H1 (cell line): ENCODE measurements at regions not wholly inside any gene's neighbourhood (a gene's known extent, or its start where the extent isn't known, plus 50 kb on each side); places are given as distances from the start of the nearest gene placed in this dataset.

Experiments
- CTCF ChIA-PET: fragments of 300-600 bp; sonication (Branson Sonifier 250); formaldehyde crosslinking; loops from one replicate; lab custom pipeline; 2021; ENCODE audit not compliant: partially characterized antibody; lab: Charles Lee
- POLR2A ChIA-PET: fragments of 300-600 bp; sonication (Branson Sonifier 250); formaldehyde crosslinking; loops from one replicate; lab custom pipeline; 2021; ENCODE audit warnings: inconsistent platforms; ENCODE audit not compliant: partially characterized antibody; lab: Charles Lee
- DNase-seq, 2 experiments: peaks; one replicate each; pipeline versions ENCODE4 v3.0.0 to v3.0.0-alpha.2; 2010 to 2022; ENCODE audit warnings: low spot score in 2 of 2, low read depth in 1 of 2, mixed read lengths in 1 of 2
- FAIRE-seq: peaks from 2 replicates; lab custom pipeline; 2011; peaks lifted over from hg19 to GRCh38; lab: Jason Lieb, UNC
- H2AFZ ChIP-seq: 2 replicates; pipeline ENCODE4 v1.8.1; 2012; ENCODE audit warnings: low read length, inconsistent platforms
- H2AK5ac ChIP-seq: 2 replicates; pipeline ENCODE4 v1.6.1; 2013; ENCODE audit warnings: low read depth, low read length
- H2BK120ac ChIP-seq: replicated peaks from 2 replicates; pipeline ENCODE3; 2013; ENCODE audit warnings: low read depth, low read length, inconsistent platforms
- H2BK12ac ChIP-seq: 2 replicates; pipeline ENCODE4 v1.6.1; 2013; ENCODE audit warnings: low read depth, low read length
- H2BK15ac ChIP-seq: 2 replicates; pipeline ENCODE4 v1.6.1; 2013; ENCODE audit warnings: low read length
- H2BK20ac ChIP-seq: 2 replicates; pipeline ENCODE4 v1.6.1; 2013; ENCODE audit warnings: low read length
- H2BK5ac ChIP-seq: 2 replicates; pipeline ENCODE4 v1.6.1; 2013; ENCODE audit warnings: low read depth, low read length
- H3K14ac ChIP-seq: 2 replicates; pipeline ENCODE4 v1.6.1; 2013; ENCODE audit warnings: inconsistent platforms; ENCODE audit not compliant: insufficient read length
- H3K18ac ChIP-seq: 2 replicates; pipeline ENCODE4 v1.6.1; 2013; ENCODE audit warnings: low read length; ENCODE audit errors: extremely low read depth
- H3K23ac ChIP-seq: 2 replicates; pipeline ENCODE4 v1.6.1; 2013; ENCODE audit warnings: inconsistent platforms; ENCODE audit not compliant: insufficient read length
- H3K23me2 ChIP-seq: 2 replicates; pipeline ENCODE4 v1.6.1; 2013; ENCODE audit warnings: low read depth, low read length
- H3K27ac ChIP-seq: 2 replicates; pipeline ENCODE4 v1.6.1; 2011; ENCODE audit warnings: low read depth, low read length, inconsistent platforms
- H3K27me3 ChIP-seq, 4 experiments: replicated peaks in 1 of 4; 1 replicate in 1 of 4; 2 replicates in 3 of 4; pipeline versions ENCODE4 v1.6.1 to v1.8.1; 2011 to 2013; ENCODE audit warnings: low read length in 3 of 4, mild to moderate bottlenecking in 3 of 4, inconsistent platforms in 2 of 4, mixed read lengths in 2 of 4, moderate library complexity in 1 of 4; ENCODE audit not compliant: control insufficient read depth in 3 of 4, insufficient read depth in 3 of 4; ENCODE audit errors: extremely low read depth in 1 of 4
- H3K36me3 ChIP-seq, 4 experiments: 2 replicates each; pipeline versions ENCODE4 v1.6.1 to v1.8.1; 2011 to 2013; ENCODE audit warnings: mild to moderate bottlenecking in 4 of 4, low read length in 3 of 4, moderate library complexity in 2 of 4, control low read depth in 1 of 4, inconsistent platforms in 1 of 4; ENCODE audit not compliant: insufficient read depth in 4 of 4, control insufficient read depth in 2 of 4
- H3K4ac ChIP-seq: replicated peaks from 2 replicates; pipeline ENCODE3; 2013; ENCODE audit warnings: low read length, low read depth, mixed read lengths, inconsistent platforms; ENCODE audit not compliant: insufficient read length
- H3K4me1 ChIP-seq, 4 experiments: replicated peaks in 1 of 4; 1 replicate in 1 of 4; 2 replicates in 3 of 4; pipeline versions ENCODE4 v1.6.1 to v1.8.1; 2011 to 2013; ENCODE audit warnings: low read length in 3 of 4, inconsistent platforms in 2 of 4, mixed read lengths in 1 of 4; ENCODE audit not compliant: insufficient read depth in 4 of 4, control insufficient read depth in 3 of 4
- H3K4me2 ChIP-seq, 2 experiments: 2 replicates each; pipeline versions ENCODE4 v1.6.1 to v1.8.1; 2011 to 2013; ENCODE audit warnings: low read depth in 2 of 2, low read length in 2 of 2, control low read depth in 1 of 2, inconsistent platforms in 1 of 2, mild to moderate bottlenecking in 1 of 2; ENCODE audit not compliant: insufficient read depth in 1 of 2
- H3K4me3 ChIP-seq, 4 experiments: fragments of 200-600, 300-600 bp in 1 of 4; sonication (generic), shearing (Covaris generic), sonication (Bioruptor Twin) in 1 of 4; 2 replicates each; pipeline versions ENCODE4 v1.5.1 to v1.8.1; 2011 to 2016; ENCODE audit warnings: low read length in 4 of 4, low read depth in 3 of 4, control low read depth in 2 of 4, inconsistent platforms in 2 of 4, mild to moderate bottlenecking in 2 of 4, mixed read lengths in 1 of 4, moderate library complexity in 1 of 4; ENCODE audit not compliant: insufficient read depth in 2 of 4; ENCODE audit errors: extremely low read depth in 1 of 4
- H3K56ac ChIP-seq: replicated peaks from 2 replicates; pipeline ENCODE3; 2013; ENCODE audit warnings: low read depth, mild to moderate bottlenecking, mixed read lengths, low read length, inconsistent platforms; ENCODE audit not compliant: insufficient read length
- H3K79me1 ChIP-seq: 2 replicates; pipeline ENCODE4 v1.6.1; 2013; ENCODE audit warnings: low read depth, low read length, control low read depth
- H3K79me2 ChIP-seq, 2 experiments: 2 replicates each; pipeline versions ENCODE4 v1.6.1 to v1.8.1; 2012 to 2013; ENCODE audit warnings: low read length in 2 of 2, mild to moderate bottlenecking in 2 of 2, inconsistent platforms in 1 of 2; ENCODE audit not compliant: insufficient read depth in 2 of 2, control insufficient read depth in 1 of 2
- H3K9ac ChIP-seq, 4 experiments: replicated peaks in 1 of 4; 1 replicate in 1 of 4; 2 replicates in 3 of 4; pipeline versions ENCODE4 v1.6.1 to v1.8.1; 2011 to 2013; ENCODE audit warnings: low read depth in 3 of 4, low read length in 3 of 4, control low read depth in 2 of 4, mild to moderate bottlenecking in 2 of 4, moderate library complexity in 2 of 4, inconsistent platforms in 1 of 4; ENCODE audit errors: extremely low read depth in 1 of 4
- H3K9me3 ChIP-seq, 2 experiments: 2 replicates each; pipeline versions ENCODE4 v1.6.1 to v1.8.1; 2012 to 2013; ENCODE audit warnings: mild to moderate bottlenecking in 2 of 2, moderate library complexity in 2 of 2, control low read depth in 1 of 2, inconsistent platforms in 1 of 2, low read depth in 1 of 2, low read length in 1 of 2, mixed read lengths in 1 of 2; ENCODE audit not compliant: insufficient read depth in 2 of 2
- H4K20me1 ChIP-seq, 2 experiments: replicated peaks in 1 of 2; 2 replicates each; pipeline versions ENCODE3 to v1.8.1; 2011 to 2013; ENCODE audit warnings: inconsistent platforms in 2 of 2, low read length in 2 of 2, mild to moderate bottlenecking in 1 of 2; ENCODE audit not compliant: insufficient read depth in 2 of 2, control insufficient read depth in 1 of 2
- H4K5ac ChIP-seq: 2 replicates; pipeline ENCODE4 v1.6.1; 2013; ENCODE audit warnings: low read length, low read depth, mixed read lengths, inconsistent platforms; ENCODE audit not compliant: insufficient read length
- H4K8ac ChIP-seq: 2 replicates; pipeline ENCODE4 v1.8.0; 2013; ENCODE audit warnings: mild to moderate bottlenecking, moderate library complexity, low read length, inconsistent platforms; ENCODE audit not compliant: insufficient read depth; ENCODE audit errors: extremely low read depth
- H4K91ac ChIP-seq: replicated peaks from 2 replicates; pipeline ENCODE3; 2013; ENCODE audit warnings: low read length, mixed read lengths, inconsistent platforms; ENCODE audit not compliant: insufficient read length
- CBX5 ChIP-seq: fragments of 300-800, 300-1000 bp; sonication (generic); IDR thresholded peaks from 2 replicates; pipeline ENCODE4 v1.7.1; 2016; ENCODE audit warnings: antibody characterized with exemption, low read length, low read depth
- CBX8 ChIP-seq: fragments of 300-800, 300-1000 bp; sonication (generic); IDR thresholded peaks from 2 replicates; pipeline ENCODE4 v1.7.1; 2016; ENCODE audit warnings: low read depth, low read length, borderline replicate concordance
- EGR1 ChIP-seq: IDR thresholded peaks from 2 replicates; pipeline ENCODE4 v1.6.1; 2011; ENCODE audit warnings: low read depth, low read length, borderline replicate concordance
- GABPA ChIP-seq: IDR thresholded peaks from 2 replicates; pipeline ENCODE4 v1.6.1; 2011; ENCODE audit warnings: mild to moderate bottlenecking, low read length, moderate library complexity, borderline replicate concordance; ENCODE audit not compliant: insufficient read depth
- HDAC6 ChIP-seq: IDR thresholded peaks from one replicate; pipeline ENCODE4 v1.7.1; 2012; ENCODE audit warnings: low read depth, mild to moderate bottlenecking, inconsistent platforms, low read length, moderate library complexity
- JUND ChIP-seq: IDR thresholded peaks from 2 replicates; pipeline ENCODE4 v1.6.1; 2011; ENCODE audit warnings: mild to moderate bottlenecking, improper control_type of control experiment, low read length
- KDM5A ChIP-seq: fragments of 200-600 bp; IDR thresholded peaks from 2 replicates; pipeline ENCODE4 v1.7.1; 2012; ENCODE audit warnings: mild to moderate bottlenecking, low read length, inconsistent platforms, mixed read lengths
- MAFK ChIP-seq: IDR thresholded peaks from 2 replicates; pipeline ENCODE4 v1.6.1; 2012; ENCODE audit warnings: low read depth, mild to moderate bottlenecking, improper control_type of control experiment, low read length
- NANOG ChIP-seq: IDR thresholded peaks from 2 replicates; pipeline ENCODE4 v1.6.1; 2011; ENCODE audit warnings: low read length, low read depth, mild to moderate bottlenecking, inconsistent platforms; ENCODE audit not compliant: insufficient read depth, poor library complexity, severe bottlenecking
- SP1 ChIP-seq: IDR thresholded peaks from 2 replicates; pipeline ENCODE4 v1.6.1; 2011; ENCODE audit warnings: low read depth, low read length
- SP2 ChIP-seq: IDR thresholded peaks from 2 replicates; pipeline ENCODE4 v1.6.1; 2012; ENCODE audit warnings: mild to moderate bottlenecking, low read length, inconsistent platforms
- SRF ChIP-seq: IDR thresholded peaks from 2 replicates; pipeline ENCODE4 v1.6.1; 2011; ENCODE audit warnings: mild to moderate bottlenecking, low read depth, low read length, moderate library complexity
- TAF1 ChIP-seq: IDR thresholded peaks from 2 replicates; pipeline ENCODE4 v1.6.1; 2011; ENCODE audit warnings: mild to moderate bottlenecking, low read depth, low read length
- ZNF274 ChIP-seq: IDR thresholded peaks from 2 replicates; pipeline ENCODE4 v1.7.0; 2012; ENCODE audit warnings: low read length, borderline replicate concordance; ENCODE audit errors: extremely low read depth
- WGBS, 2 experiments: shearing (Covaris generic) in 1 of 2; methylation state at CpG; one replicate each; pipeline versions ENCODE4 v1.1.6 to v1.1.7; 2013 to 2015; ENCODE audit warnings: low lambda C conversion rate in 2 of 2, mixed read lengths in 2 of 2, inconsistent platforms in 1 of 2, low coverage in 1 of 2, missing lambda C conversion rate in 1 of 2; ENCODE audit not compliant: insufficient replicate concordance in 2 of 2, insufficient coverage in 1 of 2, insufficient read length in 1 of 2; ENCODE audit errors: extremely low coverage in 1 of 2, missing lambda C conversion rate in 1 of 2; 5-methylcytosine and 5-hydroxymethylcytosine counted together

GRCh38 chr14:30156571-30156970 lies 228.9 kb upstream of the PRKD1 start:
- no peak overlapping the region for H2BK5ac ChIP-seq
- ChIA-PET CTCF (interaction anchor here (0.9 to 1.7 kb wide), 8 partner anchors 9 to 575 kb away, joined by 3 to 4 read pairs (median 3); no protein-coding TSS in a partner anchor), POLR2A (interaction anchor here (1.2 kb wide), 1 partner anchor 14 kb away, joined by 3 read pairs; no protein-coding TSS in a partner anchor)
- no peaks in the 10 kb centered on the region; a peak in 1 of 7 replicates for H3K4me1 ChIP-seq
- FAIRE-seq = no peak
- H3K9me3 ChIP-seq = no peaks in the 10 kb centered on the region
- no peaks in the 10 kb centered on the region for H3K36me3 ChIP-seq
- H3K27me3 ChIP-seq = peaks cover 0 to 4% (median 0%) of the 10 kb centered on the region in 4 experiments; a peak in 2 of 7 replicates
- no peak overlapping the region for H3K27ac ChIP-seq
- no peak overlapping the region for H2BK120ac ChIP-seq
- no peak overlapping the region for H3K23ac ChIP-seq
- no peak overlapping the region for H4K8ac ChIP-seq
- no peak overlapping the region for H4K91ac ChIP-seq
- H4K5ac ChIP-seq = no peak overlapping the region
- TF ChIP-seq GABPA = no peak
- no peak for TF ChIP-seq SRF
- TF ChIP-seq HDAC6 = no peak
- TF ChIP-seq CBX8 = no peak
- no peak for TF ChIP-seq JUND
- TF ChIP-seq SP1 = no peak
- no peak for TF ChIP-seq ZNF274
- no peak for TF ChIP-seq EGR1
- TF ChIP-seq MAFK = no peak
- no peak for TF ChIP-seq SP2
- no peak for TF ChIP-seq CBX5
- TF ChIP-seq TAF1 = no peak
- no peak for TF ChIP-seq NANOG
- TF ChIP-seq KDM5A = no peak
- no peaks in the 10 kb centered on the region for H3K79me1 ChIP-seq
- H4K20me1 ChIP-seq = no peaks in the 10 kb centered on the region
- no peak overlapping the region for H3K4ac ChIP-seq
- H2AFZ ChIP-seq = no peak overlapping the region
- H3K56ac ChIP-seq = no peak overlapping the region
- no peak overlapping the region for H2BK15ac ChIP-seq
- no peak for DNase-seq
- WGBS, 2 experiments = 87% methylated on average over 9 of the region's 9 CpGs; no CpG with 5 or more reads in 1 of the 2 experiments
- no peak overlapping the region for H3K18ac ChIP-seq
- H3K79me2 ChIP-seq = no peaks in the 10 kb centered on the region
- no peak overlapping the region for H3K14ac ChIP-seq
- H3K4me3 ChIP-seq = no peak overlapping the region
- H2BK20ac ChIP-seq = no peak overlapping the region
- H3K23me2 ChIP-seq = no peaks in the 10 kb centered on the region
- H2BK12ac ChIP-seq = no peak overlapping the region
- no peak overlapping the region for H3K4me2 ChIP-seq
- no peak overlapping the region for H3K9ac ChIP-seq
- H2AK5ac ChIP-seq = no peak overlapping the region
